Activated T-cell treated with anti-CD3 and anti-CD28 coated beads for 48 hours (primary cell): ENCODE measurements at regions not wholly inside any gene's neighbourhood (a gene's known extent, or its start where the extent isn't known, plus 50 kb on each side); places are given as distances from the start of the nearest gene placed in this dataset.
"Not testable (repeated sequence)": the region's sequence is repeated elsewhere in the genome, so short reads cannot be mapped to it uniquely, and the experiment has no call there.

ENCODE experiments used
- DNase-seq: peaks from one replicate; pipeline ENCODE4 v3.0.0-alpha.2; 2020; ENCODE audit warnings: low read depth

DNA sequence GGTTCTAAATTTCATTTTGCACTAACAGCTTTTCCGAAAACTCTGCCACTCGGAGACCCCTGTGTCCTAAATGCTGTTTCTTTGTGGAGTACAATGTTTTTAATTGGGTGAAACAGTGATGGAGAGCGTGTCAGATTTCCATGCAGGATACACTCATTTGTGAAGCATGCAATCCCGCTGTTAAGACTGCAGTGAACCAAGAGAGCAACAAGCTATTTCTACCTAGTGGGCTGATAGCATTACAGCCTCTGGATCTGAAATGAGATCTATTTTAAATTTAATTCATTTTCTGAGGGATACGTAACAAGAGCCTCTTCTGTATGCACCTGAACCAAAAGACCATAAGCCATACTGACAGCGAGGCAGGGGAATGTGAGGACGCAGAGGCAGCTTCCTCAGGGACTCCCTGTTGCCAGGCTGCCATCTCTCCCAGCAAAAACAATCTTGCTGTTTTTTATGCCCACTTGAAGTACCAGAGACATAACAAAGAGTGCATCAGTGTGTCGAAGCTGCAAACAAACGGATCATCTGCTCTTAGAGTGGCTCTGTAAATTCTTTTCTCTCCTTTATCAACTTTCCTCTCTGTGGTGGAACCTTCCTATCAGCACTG, 199.9 kb upstream of the COX10 start:
- DNase-seq, result no peak

DNA sequence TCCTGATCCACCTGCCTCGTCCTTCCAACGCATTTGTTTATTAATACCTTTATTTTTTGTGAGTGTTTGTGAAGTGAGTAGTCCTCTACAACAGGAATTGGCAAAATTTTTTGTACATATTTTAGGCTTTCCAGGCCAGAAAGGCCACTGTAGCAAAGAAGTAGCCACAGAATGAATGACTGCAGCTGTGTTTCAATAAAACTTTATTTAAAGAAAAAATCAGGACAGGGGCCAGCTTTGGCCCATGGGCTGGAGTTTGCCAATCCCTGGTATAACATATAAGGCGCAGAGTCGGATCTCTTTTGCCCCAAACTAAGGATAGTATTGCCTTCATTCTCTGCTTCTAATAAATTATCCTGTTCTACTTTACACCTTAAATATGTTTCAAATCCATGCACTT, 198.0 kb upstream of the COX10 start:
- DNase-seq, result no peak

DNA sequence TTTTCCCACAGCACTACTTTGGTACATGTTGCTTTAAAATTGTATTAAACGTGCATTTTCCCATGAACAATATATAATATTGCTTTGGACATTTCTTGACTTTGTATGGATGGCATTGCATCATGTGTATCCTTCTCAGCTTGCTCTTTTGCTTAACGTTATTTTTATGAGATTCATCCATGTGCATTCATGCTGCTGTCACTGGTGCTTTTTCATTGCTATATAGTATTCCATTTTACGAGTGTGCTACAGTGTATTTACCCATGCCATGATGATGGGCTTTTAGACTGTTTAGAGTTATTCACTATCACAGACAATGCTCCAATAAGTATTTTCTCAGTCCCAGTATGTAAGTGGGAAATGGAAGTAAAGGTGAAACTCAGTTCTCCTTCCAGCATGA, 195.2 kb upstream of the COX10 start:
- DNase-seq, result no peak

DNA sequence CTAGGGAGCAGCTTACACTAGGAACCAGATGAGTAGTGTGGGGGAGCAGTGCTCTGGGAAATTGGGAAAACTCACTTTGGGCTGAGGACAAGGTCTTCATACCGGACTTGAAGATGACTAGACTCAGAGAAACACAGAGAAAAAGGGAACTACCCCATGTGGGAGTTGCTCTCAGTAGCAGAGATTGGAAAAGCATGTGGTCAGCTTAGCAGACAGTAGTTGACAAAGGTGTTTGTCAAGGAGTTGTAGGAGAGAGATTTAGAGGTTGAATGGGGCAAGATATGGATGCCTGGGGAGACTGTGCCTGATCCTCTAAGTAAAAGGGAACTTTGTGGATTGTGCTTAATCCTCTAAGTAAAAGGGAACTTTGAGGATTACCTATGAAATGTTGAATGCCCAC, 194.5 kb upstream of the COX10 start:
- no peak for DNase-seq

DNA sequence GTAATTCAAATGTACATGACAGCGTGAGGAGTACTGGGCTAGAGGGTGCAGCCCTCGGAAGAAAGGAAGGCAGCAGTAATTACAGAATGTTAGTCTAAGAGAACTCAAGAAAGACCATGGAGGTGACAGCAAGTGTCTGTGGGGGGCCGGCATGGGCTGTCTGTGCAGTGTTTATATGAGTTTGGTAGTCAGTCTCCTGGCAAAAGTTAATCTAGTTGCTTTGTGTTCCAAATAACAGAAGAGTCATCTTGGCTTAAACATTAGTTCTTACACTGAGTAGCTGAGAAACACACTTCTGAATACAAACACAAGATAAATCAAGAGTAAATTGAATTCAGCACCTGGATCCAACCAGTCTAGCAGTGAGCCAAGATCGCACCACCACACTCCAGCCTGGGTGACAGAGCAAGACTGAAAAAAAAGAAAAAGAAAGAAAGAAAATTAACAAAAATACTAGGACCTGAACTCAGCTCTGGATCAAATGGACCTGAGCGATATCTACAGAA, 189.3 kb upstream of the COX10 start:
- no peak for DNase-seq

DNA sequence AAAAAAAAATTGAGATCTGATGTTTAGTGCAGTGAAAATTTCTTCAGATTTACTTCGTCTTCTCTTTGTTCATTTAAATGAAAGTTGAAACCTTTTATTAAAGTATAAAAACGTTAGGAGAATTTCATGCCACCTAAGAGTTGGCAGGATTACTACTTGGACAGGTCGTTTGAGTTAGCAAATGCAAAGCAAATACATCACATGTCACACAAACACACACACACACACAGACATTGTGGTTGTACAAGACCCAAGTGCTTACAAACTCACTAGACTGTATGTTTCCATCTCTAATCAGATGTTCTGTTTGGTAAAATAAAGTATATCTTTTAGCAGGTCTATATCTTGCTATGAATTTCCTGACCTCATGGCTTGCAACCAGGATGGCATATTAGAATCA, 185.6 kb upstream of the COX10 start:
- DNase-seq, result no peak

DNA sequence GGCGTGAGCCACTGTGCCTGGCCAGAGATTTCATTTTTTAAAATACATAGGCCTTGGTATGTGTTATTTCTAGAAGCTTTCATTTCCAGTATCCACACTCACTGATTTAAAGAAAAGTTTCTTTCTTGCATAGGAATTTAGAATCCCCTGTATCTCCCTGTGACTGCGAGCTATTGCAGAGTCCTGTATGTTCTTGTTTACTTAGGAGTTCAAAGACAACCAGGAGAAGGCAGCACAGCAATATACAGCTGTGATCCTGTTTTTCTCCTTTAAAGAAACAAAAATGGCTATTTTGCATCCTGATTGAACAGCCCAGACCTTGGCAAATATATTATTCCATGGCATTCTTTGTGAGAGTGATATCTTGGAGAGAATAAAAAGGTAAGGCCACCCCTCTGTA, 185.0 kb upstream of the COX10 start:
- no peak for DNase-seq

DNA sequence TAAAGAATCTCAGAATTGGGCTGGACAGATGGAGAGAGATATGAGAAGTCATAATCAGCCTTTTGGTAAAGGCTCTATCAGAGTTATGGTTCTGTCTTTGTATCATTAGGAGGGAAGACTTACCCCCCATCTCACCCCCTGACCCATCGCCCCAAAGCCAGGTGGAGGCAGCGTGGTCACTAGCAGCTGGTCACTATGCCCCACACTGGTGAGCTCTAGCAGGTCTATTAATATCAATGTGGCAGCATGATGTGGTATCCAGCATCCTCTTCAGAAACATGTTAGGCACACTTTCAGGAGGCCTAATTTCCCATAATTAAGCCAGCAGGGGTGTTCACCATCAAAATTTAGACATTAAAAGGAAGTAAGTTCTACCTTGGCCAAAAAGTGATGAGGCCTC, 183.8 kb upstream of the COX10 start:
- no peak for DNase-seq

DNA sequence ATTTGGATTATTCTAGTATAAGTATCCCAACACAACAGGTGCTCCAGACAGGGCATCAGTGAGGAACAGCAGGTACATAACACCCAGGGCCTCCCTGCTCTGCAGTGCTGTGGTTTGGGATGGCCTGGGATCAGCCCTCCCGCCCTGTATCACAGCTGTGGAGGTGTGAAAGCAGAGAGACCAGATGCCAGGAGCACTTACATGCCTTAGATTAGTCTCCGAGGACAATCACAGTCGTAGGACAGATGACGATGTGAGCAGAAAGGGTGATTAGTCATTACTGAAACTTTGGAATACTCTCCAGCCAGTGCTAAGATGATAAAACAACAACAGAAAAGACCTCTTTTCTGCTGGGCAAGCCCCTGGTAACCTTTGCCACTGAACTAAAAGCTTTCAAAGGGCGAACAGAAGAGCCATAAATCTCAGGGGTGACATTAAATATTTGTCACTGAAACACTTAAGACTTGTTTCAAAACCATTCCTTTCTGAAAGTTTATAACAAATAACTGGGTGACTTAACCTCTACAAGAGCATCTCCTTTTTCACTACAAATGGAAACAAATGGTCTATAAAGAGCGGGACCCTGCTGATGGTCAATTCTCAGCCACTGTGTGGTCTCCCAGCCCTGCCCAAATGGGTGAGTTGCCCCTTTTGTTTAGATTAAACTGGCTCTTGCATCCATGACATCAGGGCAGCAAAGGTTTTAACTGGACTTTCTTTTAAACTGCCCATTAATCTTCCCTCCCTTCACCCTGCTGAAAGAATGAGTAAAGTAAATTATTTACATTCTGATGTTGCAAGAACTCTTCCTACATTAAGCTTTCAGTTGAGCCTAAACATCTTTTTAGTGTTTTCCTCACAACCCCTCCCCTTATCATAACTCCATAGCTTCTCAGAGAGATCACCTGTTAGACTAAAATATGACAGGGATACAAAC, 183.1 kb upstream of the COX10 start:
- DNase-seq, result no peak

DNA sequence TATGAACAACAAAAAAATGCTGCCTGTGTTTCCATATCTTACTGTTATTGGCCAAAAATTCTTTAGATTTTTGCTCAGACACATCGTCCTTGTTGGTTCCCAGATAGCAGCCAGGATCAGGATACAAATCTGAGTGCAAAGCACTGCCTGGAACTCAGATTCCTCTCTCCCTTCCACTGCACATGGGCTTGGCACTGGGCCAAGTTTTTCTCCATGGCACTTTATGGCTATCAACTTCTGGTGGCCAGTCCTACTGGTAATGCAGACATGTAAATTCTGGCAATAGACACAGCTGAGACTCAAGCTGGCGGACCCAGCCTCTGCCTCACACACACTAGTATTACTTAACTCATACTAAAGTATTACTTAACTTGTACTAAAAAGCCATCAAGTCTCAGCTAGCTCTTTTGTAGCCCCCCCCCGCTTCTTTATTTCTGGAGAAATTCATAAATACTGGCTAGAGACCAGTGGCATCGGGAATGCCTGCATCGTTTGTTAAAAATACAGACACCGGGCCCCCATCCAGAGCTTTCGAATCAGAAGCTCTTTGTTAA, 181.2 kb upstream of the COX10 start:
- DNase-seq, result no peak

DNA sequence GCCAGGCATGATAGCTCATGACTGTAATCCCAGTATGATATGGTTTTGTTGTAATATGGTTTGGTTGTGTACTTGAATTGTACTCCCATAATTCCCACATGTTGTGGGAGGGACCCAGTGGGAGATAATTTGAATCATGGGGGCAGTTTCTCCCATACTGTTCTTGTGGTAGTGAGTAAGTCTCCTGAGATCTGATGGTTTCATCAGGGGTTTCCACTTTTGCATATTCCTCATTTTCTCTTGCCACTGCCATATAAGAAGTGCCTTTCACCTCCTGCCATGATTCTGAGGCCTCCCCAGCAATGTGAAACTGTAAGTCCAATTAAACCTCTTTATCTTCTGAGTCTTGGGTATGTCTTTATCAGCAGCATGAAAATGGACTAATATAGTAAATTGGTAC, 160.3 kb upstream of the COX10 start:
- not testable (repeated sequence) for DNase-seq

DNA sequence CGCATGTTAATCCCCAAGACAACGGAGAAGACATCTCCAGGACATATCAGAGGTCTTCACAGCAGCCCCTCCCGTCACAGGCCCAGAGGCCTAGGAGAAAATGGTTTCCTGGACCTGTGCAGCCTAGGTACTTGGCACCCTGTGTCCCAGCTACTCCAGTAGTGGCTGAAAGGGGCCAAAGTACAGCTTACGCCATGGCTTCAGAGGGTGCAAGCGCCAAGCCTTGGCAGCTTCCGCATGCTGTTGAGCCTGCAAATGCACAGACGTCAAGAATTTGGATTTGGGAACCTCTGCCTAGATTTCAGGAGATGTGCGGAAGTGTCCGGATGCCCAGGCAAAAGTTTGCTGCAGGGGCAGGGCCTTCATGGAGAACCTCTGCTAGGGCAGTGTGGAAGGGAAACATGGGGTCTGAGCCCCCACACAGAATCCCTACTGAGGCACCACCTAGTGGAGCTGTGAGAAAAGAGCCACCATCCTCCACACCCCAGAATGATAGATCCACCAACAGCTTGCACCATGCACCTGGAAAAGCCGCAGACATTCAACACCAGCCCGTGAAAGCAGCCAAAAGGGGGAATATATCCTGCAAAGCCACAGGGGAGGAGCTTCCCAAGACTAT, 159.3 kb upstream of the COX10 start:
- no peak for DNase-seq

DNA sequence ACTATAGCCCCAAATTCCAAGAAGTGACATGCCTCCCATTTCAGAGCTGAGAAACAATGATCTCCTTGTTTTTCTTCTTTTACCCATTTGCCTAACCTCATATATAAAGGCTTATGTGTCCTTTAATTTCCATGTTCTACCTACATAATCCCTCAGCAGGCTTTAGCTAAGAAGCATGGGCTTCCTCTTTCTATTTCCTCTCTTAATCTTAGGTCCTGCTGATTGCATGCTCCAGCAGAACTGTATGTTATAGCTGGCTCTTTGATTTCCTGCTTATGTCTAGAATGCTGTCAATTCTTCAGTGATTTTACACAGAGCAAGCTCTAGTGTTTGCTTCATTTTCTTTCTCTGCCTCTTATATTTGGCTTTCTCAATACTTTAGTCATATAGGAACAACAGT, 151.7 kb upstream of the COX10 start:
- no peak for DNase-seq

DNA sequence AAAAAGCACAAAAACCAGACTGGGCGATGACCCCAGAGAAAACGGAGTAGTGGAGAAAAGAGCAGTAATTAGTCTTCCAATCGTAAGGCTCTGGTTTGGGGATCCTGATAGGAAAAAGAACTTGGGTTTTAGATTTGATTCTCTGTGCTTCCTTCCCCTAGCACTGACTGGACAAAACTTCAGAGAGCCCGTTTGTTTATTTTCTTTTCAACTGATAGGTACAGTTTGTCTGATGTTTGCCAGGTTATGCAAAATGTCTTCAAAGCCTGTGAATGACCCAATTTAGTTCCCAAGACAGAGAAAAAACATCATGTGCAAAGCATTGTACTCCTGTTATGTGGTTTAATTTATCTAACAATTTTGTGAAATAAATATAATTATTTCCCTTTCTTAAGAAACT, 151.1 kb upstream of the COX10 start:
- DNase-seq, result no peak

DNA sequence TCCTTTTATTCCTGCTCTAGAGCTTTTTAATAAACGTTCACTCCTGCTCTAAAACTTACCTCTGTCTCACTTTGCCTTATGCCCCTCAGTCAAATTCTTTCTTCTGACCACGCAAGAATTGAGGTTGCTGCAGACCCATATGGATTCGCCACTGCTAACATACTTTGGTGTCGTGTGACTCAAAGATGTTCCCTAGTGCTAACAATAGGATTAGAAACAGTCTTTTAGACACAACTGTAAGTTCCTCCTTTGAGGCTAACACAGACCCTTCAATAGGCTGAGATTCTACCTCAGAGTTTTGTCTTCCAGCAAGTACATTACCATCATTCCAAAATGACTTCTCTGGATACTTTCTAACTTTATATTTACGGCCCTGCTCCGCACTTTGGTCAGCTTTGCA, 149.5 kb upstream of the COX10 start:
- no peak for DNase-seq

DNA sequence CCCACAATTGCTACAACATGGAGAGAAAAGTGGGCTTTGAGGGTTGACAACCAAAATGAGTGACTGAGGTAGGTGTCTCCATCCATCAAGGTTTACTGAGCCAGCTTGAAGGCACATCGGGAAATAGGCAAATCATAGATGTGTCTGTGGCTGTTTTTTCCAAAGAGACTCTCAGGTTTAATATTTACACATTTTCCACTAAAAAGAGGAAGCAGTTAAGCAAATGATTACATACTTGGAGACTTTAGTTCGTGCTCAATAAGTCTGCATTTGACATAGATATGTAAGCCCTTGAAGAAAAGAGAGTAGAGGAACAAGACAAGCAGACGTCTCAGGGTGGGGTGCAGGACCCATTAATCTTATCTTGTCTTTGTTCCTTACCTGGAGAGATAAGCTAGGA, 148.9 kb upstream of the COX10 start:
- no peak for DNase-seq

DNA sequence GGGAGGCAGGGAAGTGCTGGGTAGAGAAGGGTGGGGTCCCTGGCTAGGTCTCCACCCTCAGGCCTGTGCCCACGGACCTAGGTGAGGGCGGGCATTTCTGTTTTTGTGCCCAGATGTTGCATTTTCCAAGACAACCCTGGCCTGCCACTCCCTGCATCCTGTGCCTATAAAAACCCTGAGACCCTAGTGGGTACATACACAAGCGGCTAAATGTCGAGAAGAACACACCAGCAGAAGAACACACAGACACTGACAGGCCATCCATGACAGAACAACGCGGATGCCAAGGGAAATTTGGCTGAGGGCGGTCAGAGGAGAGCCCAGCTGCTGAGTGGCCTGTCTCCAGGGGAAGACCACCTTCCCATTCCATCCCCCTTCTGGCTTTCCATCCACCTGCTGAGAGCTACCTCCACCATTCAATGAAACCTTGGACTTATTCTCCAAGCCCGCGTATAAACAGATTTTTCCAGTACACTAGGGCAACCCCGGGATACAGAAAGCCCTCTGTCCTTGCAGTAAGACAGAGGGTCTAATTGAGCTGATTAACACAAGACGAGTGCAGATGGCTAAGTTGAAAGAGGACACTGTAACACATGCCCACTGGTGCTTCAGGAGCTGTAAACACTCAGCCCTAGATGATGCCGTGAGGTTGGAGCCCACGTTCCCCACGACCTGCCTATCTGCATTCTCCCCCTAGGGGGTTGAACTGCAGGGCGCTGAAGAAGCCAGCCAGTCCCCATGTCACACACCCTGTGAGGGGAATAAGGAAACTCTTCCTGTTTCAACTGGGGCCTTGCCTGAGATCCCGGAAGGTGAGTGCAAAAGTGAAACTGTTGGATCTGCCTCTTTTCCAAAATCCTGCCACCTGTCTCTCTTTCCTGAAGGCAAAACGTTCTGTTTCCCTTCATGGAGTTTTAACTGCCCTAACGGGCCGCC, 147.2 kb upstream of the COX10 start:
- DNase-seq, result no peak

DNA sequence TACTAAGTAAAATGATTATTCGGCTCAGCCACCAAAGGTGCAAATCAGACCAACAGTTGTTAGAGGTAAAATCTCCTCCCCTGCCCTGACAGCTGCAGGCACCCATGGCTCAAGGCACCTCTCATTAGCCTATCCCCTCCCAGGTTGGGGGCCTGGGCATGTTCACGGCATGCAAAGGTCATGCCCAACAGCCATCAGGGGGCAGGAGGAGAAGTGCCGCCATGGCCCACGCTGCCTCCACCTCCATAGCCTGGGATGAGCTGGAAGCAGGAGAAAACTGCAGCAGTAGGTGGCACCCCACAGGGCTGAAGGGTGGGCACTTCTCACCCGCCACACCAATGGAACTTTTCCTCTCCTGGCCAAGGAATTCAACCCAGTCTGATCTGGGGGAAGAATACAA, 146.4 kb upstream of the COX10 start:
- no peak for DNase-seq

DNA sequence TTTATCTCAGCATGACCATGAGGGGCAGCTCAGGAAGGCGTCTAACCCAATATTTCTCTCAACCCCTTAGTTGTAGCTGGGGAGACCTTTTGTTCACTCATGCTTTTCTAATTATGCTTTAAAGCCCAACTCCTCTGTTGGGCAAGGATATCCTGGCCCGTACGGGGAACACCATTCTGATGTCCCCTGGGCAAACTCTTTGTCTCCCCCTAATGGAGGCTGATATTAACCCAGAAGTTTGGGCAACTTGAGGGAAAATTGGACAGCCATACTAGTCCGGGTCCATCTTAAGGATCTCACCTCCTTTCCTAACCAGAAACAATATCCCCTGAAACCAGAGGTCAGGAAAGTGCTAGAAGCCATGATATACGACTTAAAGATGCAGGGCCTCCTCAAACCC, 143.7 kb upstream of the COX10 start:
- DNase-seq, result no peak

DNA sequence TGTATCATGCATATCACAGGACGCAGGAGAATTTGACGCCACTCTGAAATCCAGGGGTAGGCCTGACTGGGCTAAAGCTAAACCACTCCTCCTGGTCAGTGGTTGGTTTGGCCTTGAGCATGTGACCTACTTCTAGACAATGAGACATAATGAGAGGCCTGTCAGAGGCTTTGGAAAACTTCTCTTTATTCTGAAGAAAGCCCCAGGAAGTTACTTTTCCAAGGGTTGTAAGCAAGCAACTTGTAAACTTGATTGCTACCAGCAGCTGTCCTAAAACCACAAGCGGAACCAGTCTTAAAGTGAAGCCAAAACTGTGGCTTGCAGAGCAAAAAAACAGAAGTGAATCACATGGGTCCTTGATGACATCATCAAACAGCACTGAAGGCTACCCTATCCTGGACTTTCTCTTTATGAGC, 138.2 kb upstream of the COX10 start:
- DNase-seq, result no peak

DNA sequence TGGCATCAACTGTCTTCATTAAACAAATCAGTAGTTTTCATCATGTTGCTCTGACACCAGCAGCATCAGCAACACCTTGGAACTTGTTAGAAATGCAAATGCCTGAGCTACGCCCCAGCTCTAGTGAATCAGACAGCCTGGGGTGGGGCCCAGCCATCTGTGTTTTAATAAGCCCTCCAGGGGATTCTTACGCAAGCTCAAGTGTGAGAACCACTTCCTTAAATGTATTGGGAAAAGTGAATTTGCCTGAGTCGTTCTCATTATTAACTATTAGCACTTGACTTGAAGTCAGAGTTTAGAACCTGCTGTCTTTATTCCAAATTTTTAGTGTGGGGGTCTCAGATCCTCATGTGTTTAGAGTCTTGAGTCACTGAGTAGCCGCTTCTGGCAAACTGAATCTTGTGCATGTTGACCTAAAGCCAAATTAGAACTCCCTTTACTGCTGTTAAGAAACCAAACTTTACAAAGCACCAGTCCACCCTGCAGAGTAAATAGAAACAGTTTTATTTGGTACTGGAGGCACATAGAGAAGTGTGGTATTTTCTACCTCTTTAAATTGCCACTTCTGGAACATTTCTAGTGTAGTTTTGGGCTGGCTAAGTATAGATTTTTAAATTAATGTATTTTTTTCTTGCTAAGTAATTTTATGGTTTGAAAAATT, 137.4 kb upstream of the COX10 start:
- DNase-seq, result no peak
